WTC11 (cell line): ENCODE measurements at regions not wholly inside any gene's neighbourhood (a gene's known extent, or its start where the extent isn't known, plus 50 kb on each side); places are given as distances from the start of the nearest gene placed in this dataset.
"Not testable (repeated sequence)": the region's sequence is repeated elsewhere in the genome, so short reads cannot be mapped to it uniquely, and the experiment has no call there.

ENCODE experiments used
- ATAC-seq: fragments of 200-7000 bp; cut with Tn5 transposase; 2 replicates; pipeline ENCODE4 v1.10.0; 2021; ENCODE audit warnings: mild to moderate bottlenecking, moderate library complexity
- CTCF ChIA-PET: fragments of 300-600 bp; sonication (Branson Sonifier 250); formaldehyde crosslinking; loops from one replicate; lab custom pipeline; 2021; ENCODE audit warnings: antibody characterized with exemption; lab: Charles Lee
- POLR2A ChIA-PET: fragments of 350-600 bp; sonication (Branson Sonifier 250); formaldehyde crosslinking; loops from one replicate; lab custom pipeline; 2021; ENCODE audit warnings: antibody characterized with exemption; lab: Charles Lee
- DNase-seq: peaks from one replicate; pipeline ENCODE4 v3.0.0; 2021; ENCODE audit warnings: low spot score
- H3K27ac Mint-ChIP-seq: 2 replicates; pipeline ENCODE4 v1.8.0; 2021; ENCODE audit warnings: mixed read lengths
- H3K27me3 Mint-ChIP-seq: 2 replicates; pipeline ENCODE4 v1.8.0; 2021; ENCODE audit warnings: low read depth, mild to moderate bottlenecking, moderate library complexity, mixed read lengths
- H3K36me3 Mint-ChIP-seq: 2 replicates; pipeline ENCODE4 v1.8.0; 2021; ENCODE audit warnings: mixed read lengths
- H3K4me1 Mint-ChIP-seq: 2 replicates; pipeline ENCODE4 v1.8.0; 2022; ENCODE audit warnings: mixed read lengths
- H3K4me3 Mint-ChIP-seq: 2 replicates; pipeline ENCODE4 v1.8.0; 2021; ENCODE audit warnings: mild to moderate bottlenecking, moderate library complexity, mixed read lengths
- H3K9me3 Mint-ChIP-seq: 2 replicates; pipeline ENCODE4 v1.8.0; 2021; ENCODE audit warnings: mixed read lengths
- CREB1 ChIP-seq: sonication (generic); formaldehyde crosslinking; IDR thresholded peaks from 2 replicates; pipeline ENCODE4 v1.8.0; 2023; ENCODE audit warnings: mild to moderate bottlenecking, missing genetic modification reagents
- ERG ChIP-seq: fragments of 250-450 bp; sonication (Bioruptor Pico); IDR thresholded peaks from 2 replicates; pipeline ENCODE4 v1.8.0; 2021; ENCODE audit warnings: mild to moderate bottlenecking
- ESRRA ChIP-seq: sonication (generic); formaldehyde crosslinking; IDR thresholded peaks from 2 replicates; pipeline ENCODE4 v1.8.1; 2022; ENCODE audit warnings: mild to moderate bottlenecking, missing genetic modification reagents, borderline replicate concordance
- FOXJ3 ChIP-seq: sonication (generic); formaldehyde crosslinking; IDR thresholded peaks from 2 replicates; pipeline ENCODE4 v1.9.0; 2021; ENCODE audit warnings: missing genetic modification reagents, mild to moderate bottlenecking, borderline replicate concordance
- FOXK1 ChIP-seq: sonication (generic); formaldehyde crosslinking; IDR thresholded peaks from 2 replicates; pipeline ENCODE4 v1.8.0; 2022; ENCODE audit warnings: mild to moderate bottlenecking, moderate library complexity, missing genetic modification reagents
- JAZF1 ChIP-seq: fragments of 250-450 bp; sonication (Bioruptor Pico); IDR thresholded peaks from 2 replicates; pipeline ENCODE4 v1.9.0; 2021; ENCODE audit warnings: moderate library complexity, mild to moderate bottlenecking, inconsistent platforms
- JUN ChIP-seq: sonication (generic); formaldehyde crosslinking; IDR thresholded peaks from 2 replicates; pipeline ENCODE4 v1.8.0; 2023; ENCODE audit warnings: mild to moderate bottlenecking, missing genetic modification reagents
- OVOL2 ChIP-seq: fragments of 250-450 bp; sonication (Bioruptor Pico); IDR thresholded peaks from 2 replicates; pipeline ENCODE4 v1.9.0; 2021; ENCODE audit warnings: mild to moderate bottlenecking, borderline replicate concordance
- ZBTB43 ChIP-seq: sonication (generic); formaldehyde crosslinking; IDR thresholded peaks from 2 replicates; pipeline ENCODE4 v1.8.1; 2023; ENCODE audit warnings: mild to moderate bottlenecking, missing genetic modification reagents
- ZNF425 ChIP-seq: fragments of 250-450 bp; sonication (Bioruptor Pico); conservative IDR thresholded peaks from 2 replicates; pipeline ENCODE4 v1.9.0; 2021; ENCODE audit warnings: mild to moderate bottlenecking
- TF ChIP-seq, protein P1 (sequence below): sonication (generic); formaldehyde crosslinking; IDR thresholded peaks from 2 replicates; pipeline ENCODE4 v1.8.0; 2023; ENCODE audit warnings: mild to moderate bottlenecking, missing genetic modification reagents
- TF ChIP-seq, protein P2 (sequence below): sonication (generic); formaldehyde crosslinking; IDR thresholded peaks from 2 replicates; pipeline ENCODE4 v1.8.1; 2022; ENCODE audit warnings: mild to moderate bottlenecking, missing genetic modification reagents, moderate library complexity, borderline replicate concordance
- TF ChIP-seq, protein P3 (sequence below): sonication (generic); formaldehyde crosslinking; IDR thresholded peaks from 2 replicates; pipeline ENCODE4 v1.8.0; 2022; ENCODE audit warnings: mild to moderate bottlenecking, missing genetic modification reagents
- TF ChIP-seq, protein P4 (sequence below): sonication (generic); formaldehyde crosslinking; conservative IDR thresholded peaks from 2 replicates; pipeline ENCODE4 v1.8.1; 2022; ENCODE audit warnings: mild to moderate bottlenecking, missing genetic modification reagents

DNA sequence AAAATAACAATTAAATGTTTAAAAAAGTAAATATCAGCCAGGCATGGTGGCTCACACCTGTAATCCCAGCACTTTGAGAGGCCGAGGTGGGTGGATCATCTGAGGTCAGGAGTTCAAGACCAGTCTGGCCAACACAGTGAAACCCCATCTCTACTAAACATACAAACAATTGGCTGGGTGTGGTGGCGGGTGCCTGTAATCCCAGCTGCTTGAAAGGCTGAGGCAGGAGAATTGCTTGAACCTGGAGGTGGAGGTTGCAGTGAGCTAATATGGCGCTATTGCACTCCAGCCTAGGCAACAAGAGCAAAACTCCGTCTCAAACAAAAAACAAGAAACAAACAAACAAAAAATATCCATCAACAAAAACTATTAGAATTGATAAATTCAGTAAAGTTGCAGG lies 77.5 kb downstream of the SNX5 start:
- CTCF ChIA-PET, H3K27ac Mint-ChIP-seq, POLR2A ChIA-PET, ATAC-seq, H3K4me1 Mint-ChIP-seq, H3K4me3 Mint-ChIP-seq, H3K27me3 Mint-ChIP-seq, DNase-seq: not testable (repeated sequence)
- Mint-ChIP-seq H3K36me3 (peaks cover 25% of the 10 kb centered on the region), H3K9me3 (peaks cover 42% of the 10 kb centered on the region)

- no peak overlapping the region for H3K27ac Mint-ChIP-seq
- TF ChIP-seq ESRRA (CRISPR knock-in tag) (no peak), FOXJ3 (no peak), ERG (no peak), JUN (CRISPR knock-in tag) (no peak), CREB1 (CRISPR knock-in tag) (no peak), FOXK1 (CRISPR knock-in tag) (no peak), ZBTB43 (CRISPR knock-in tag) (no peak), OVOL2 (no peak), JAZF1 (CRISPR knock-in tag) (no peak), ZNF425 (no peak)
- TF ChIP-seq, protein P1, sequence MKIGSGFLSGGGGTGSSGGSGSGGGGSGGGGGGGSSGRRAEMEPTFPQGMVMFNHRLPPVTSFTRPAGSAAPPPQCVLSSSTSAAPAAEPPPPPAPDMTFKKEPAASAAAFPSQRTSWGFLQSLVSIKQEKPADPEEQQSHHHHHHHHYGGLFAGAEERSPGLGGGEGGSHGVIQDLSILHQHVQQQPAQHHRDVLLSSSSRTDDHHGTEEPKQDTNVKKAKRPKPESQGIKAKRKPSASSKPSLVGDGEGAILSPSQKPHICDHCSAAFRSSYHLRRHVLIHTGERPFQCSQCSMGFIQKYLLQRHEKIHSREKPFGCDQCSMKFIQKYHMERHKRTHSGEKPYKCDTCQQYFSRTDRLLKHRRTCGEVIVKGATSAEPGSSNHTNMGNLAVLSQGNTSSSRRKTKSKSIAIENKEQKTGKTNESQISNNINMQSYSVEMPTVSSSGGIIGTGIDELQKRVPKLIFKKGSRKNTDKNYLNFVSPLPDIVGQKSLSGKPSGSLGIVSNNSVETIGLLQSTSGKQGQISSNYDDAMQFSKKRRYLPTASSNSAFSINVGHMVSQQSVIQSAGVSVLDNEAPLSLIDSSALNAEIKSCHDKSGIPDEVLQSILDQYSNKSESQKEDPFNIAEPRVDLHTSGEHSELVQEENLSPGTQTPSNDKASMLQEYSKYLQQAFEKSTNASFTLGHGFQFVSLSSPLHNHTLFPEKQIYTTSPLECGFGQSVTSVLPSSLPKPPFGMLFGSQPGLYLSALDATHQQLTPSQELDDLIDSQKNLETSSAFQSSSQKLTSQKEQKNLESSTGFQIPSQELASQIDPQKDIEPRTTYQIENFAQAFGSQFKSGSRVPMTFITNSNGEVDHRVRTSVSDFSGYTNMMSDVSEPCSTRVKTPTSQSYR (CRISPR knock-in tag) = no peak
- TF ChIP-seq, protein P2, sequence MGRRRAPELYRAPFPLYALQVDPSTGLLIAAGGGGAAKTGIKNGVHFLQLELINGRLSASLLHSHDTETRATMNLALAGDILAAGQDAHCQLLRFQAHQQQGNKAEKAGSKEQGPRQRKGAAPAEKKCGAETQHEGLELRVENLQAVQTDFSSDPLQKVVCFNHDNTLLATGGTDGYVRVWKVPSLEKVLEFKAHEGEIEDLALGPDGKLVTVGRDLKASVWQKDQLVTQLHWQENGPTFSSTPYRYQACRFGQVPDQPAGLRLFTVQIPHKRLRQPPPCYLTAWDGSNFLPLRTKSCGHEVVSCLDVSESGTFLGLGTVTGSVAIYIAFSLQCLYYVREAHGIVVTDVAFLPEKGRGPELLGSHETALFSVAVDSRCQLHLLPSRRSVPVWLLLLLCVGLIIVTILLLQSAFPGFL = no peak
- TF ChIP-seq, protein P3, sequence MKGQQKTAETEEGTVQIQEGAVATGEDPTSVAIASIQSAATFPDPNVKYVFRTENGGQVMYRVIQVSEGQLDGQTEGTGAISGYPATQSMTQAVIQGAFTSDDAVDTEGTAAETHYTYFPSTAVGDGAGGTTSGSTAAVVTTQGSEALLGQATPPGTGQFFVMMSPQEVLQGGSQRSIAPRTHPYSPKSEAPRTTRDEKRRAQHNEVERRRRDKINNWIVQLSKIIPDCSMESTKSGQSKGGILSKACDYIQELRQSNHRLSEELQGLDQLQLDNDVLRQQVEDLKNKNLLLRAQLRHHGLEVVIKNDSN (CRISPR knock-in tag) = no peak
- TF ChIP-seq, protein P4, sequence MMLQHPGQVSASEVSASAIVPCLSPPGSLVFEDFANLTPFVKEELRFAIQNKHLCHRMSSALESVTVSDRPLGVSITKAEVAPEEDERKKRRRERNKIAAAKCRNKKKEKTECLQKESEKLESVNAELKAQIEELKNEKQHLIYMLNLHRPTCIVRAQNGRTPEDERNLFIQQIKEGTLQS (CRISPR knock-in tag) = no peak
- H3K27me3 Mint-ChIP-seq = no peaks in the 10 kb centered on the region
- no peak overlapping the region for H3K4me3 Mint-ChIP-seq
- ATAC-seq = no peak
- peaks cover 1% of the 10 kb centered on the region for H3K4me1 Mint-ChIP-seq
- no peak for DNase-seq
- ChIA-PET CTCF (no interaction called here), POLR2A (no interaction called here)
- peaks cover 42% of the 10 kb centered on the region for H3K9me3 Mint-ChIP-seq
- H3K36me3 Mint-ChIP-seq = peaks cover 25% of the 10 kb centered on the region
Observed at GRCh38 chr20:17890330-17890729, 78.3 kb downstream of the SNX5 start.
